SK-N-SH treated with all-trans-retinoic acid at 6 μM for 48 hours (cell line): ENCODE measurements at regions not wholly inside any gene's neighbourhood (a gene's known extent, or its start where the extent isn't known, plus 50 kb on each side); places are given as distances from the start of the nearest gene placed in this dataset.

Experiments used
- BACH2 ChIP-seq: fragments of 250-450 bp; sonication (Bioruptor Pico); IDR thresholded peaks from 2 replicates; pipeline ENCODE4 v1.9.0; 2021; ENCODE audit warnings: mild to moderate bottlenecking, borderline replicate concordance
- CSDC2 ChIP-seq: fragments of 250-450 bp; sonication (Bioruptor Pico); IDR thresholded peaks from 2 replicates; pipeline ENCODE4 v1.5.0; 2020; ENCODE audit warnings: mild to moderate bottlenecking, moderate library complexity
- ISL1 ChIP-seq: fragments of 250-450 bp; sonication (Bioruptor Pico); IDR thresholded peaks from 2 replicates; pipeline ENCODE4 v2.1.2; 2022; ENCODE audit warnings: mild to moderate bottlenecking, moderate library complexity
- RARB ChIP-seq: fragments of 250-450 bp; sonication (Bioruptor Pico); IDR thresholded peaks from 2 replicates; pipeline ENCODE4 v1.8.0; 2021; ENCODE audit warnings: mild to moderate bottlenecking, moderate library complexity
- ZNF70 ChIP-seq: fragments of 450-650 bp; formaldehyde crosslinking; IDR thresholded peaks from 2 replicates; pipeline ENCODE4 v1.5.0; 2020; ENCODE audit warnings: mild to moderate bottlenecking, moderate library complexity
- ZNF8 ChIP-seq: fragments of 450-650 bp; formaldehyde crosslinking; IDR thresholded peaks from 2 replicates; pipeline ENCODE4 v1.5.0; 2020; ENCODE audit warnings: mild to moderate bottlenecking, moderate library complexity

- TF ChIP-seq RARB (CRISPR knock-in tag) (no peak), ISL1 (no peak), ZNF8 (no peak), CSDC2 (CRISPR knock-in tag) (no peak), BACH2 (CRISPR knock-in tag) (no peak), ZNF70 (CRISPR knock-in tag) (no peak)
Measured at GRCh38 chr9:107696302-107696701, 206.7 kb upstream of the KLF4 start.
